Ovary (tissue), 7 donors: ENCODE measurements at regions not wholly inside any gene's neighbourhood (a gene's known extent, or its start where the extent isn't known, plus 50 kb on each side); places are given as distances from the start of the nearest gene placed in this dataset.

ENCODE experiments used
- DNase-seq, 5 donors: peaks; one replicate each; pipeline ENCODE4 v3.0.0-alpha.2; 2019 to 2020
- H3K27ac ChIP-seq, 2 donors: fragments of 200-600 bp; one replicate each; pipeline versions ENCODE4 v1.5.1 to v1.8.0; 2019 to 2022
- H3K27me3 ChIP-seq: fragments of 200-600 bp; one replicate; pipeline ENCODE4 v1.8.0; 2022
- H3K36me3 ChIP-seq: fragments of 200-600 bp; sonication (generic); one replicate; pipeline ENCODE4 v1.5.1; 2019
- H3K4me1 ChIP-seq: one replicate; pipeline ENCODE4 v1.8.1; 2013; ENCODE audit warnings: mild to moderate bottlenecking, moderate library complexity; ENCODE audit not compliant: insufficient read depth
- H3K4me3 ChIP-seq: fragments of 200-600 bp; sonication (generic); one replicate; pipeline ENCODE4 v1.5.1; 2017
- H3K9me3 ChIP-seq, 2 donors: fragments of 200-600 bp in 1 of 2; sonication (generic) in 1 of 2; one replicate each; pipeline versions ENCODE4 v1.5.1 to v1.8.1; 2013 to 2019; ENCODE audit warnings: mild to moderate bottlenecking in 1 of 2, moderate library complexity in 1 of 2
- EP300 ChIP-seq: sonication (generic); formaldehyde crosslinking; IDR thresholded peaks from one replicate; pipeline ENCODE4 v1.6.1; 2017; ENCODE audit warnings: antibody characterized with exemption
- POLR2A ChIP-seq: fragments of 450-650 bp; IDR thresholded peaks from one replicate; pipeline ENCODE4 v1.6.1; 2017; ENCODE audit warnings: antibody characterized with exemption, mild to moderate bottlenecking, moderate library complexity
- WGBS, 3 donors: extraction: QIAGEN DNeasy Blood & Tissue Kit in 1 of 3; methylation state at CpG; one replicate each; pipeline versions ENCODE4 v1.1.5 to v1.1.7; 2013 to 2017; 5-methylcytosine and 5-hydroxymethylcytosine counted together
- intact Hi-C, 4 donors: fragments of 100-400 bp; cut with DNase I; formaldehyde crosslinking; loops; one replicate each; pipeline versions ENCODE4 v1.11.0 to v1.15.1; 2022 to 2023
- TF ChIP-seq, protein P1 (sequence below), 3 donors: fragments of 450-650 bp in 2 of 3; fragments of 200-600 bp in 1 of 3; IDR thresholded peaks; one replicate each; pipeline versions ENCODE4 v1.5.1 to v1.8.0; 2016 to 2022; ENCODE audit warnings: antibody characterized with exemption in 3 of 3, mild to moderate bottlenecking in 1 of 3
- donor health status: DM: no; HTN: no; CAD: no; lungs with moderate emphysema.
- donor health status: DM: no; HTN: no; CAD: no.
- donor health status: Bipolar disorder and iron deficiency.
- donor health status: DM: no; HTN: no; CAD: no.
- donor health status: DM: yes; HTN: yes; CAD: no.

- intact Hi-C loops: no loop called here
- no peak overlapping the region for H3K27ac ChIP-seq
- no peaks in the 10 kb centered on the region for H3K27me3 ChIP-seq
- H3K9me3 ChIP-seq: no peaks in the 10 kb centered on the region
- 87 to 90% (median 90%) methylated on average over 3 of the region's 3 CpGs for WGBS, 3 donors
- H3K4me1 ChIP-seq: no peaks in the 10 kb centered on the region
- DNase-seq: no peak
- no peak overlapping the region for H3K4me3 ChIP-seq
- TF ChIP-seq, protein P1, sequence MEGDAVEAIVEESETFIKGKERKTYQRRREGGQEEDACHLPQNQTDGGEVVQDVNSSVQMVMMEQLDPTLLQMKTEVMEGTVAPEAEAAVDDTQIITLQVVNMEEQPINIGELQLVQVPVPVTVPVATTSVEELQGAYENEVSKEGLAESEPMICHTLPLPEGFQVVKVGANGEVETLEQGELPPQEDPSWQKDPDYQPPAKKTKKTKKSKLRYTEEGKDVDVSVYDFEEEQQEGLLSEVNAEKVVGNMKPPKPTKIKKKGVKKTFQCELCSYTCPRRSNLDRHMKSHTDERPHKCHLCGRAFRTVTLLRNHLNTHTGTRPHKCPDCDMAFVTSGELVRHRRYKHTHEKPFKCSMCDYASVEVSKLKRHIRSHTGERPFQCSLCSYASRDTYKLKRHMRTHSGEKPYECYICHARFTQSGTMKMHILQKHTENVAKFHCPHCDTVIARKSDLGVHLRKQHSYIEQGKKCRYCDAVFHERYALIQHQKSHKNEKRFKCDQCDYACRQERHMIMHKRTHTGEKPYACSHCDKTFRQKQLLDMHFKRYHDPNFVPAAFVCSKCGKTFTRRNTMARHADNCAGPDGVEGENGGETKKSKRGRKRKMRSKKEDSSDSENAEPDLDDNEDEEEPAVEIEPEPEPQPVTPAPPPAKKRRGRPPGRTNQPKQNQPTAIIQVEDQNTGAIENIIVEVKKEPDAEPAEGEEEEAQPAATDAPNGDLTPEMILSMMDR (IDR thresholded peaks at IDR 0.05): no peak
- TF ChIP-seq EP300: no peak
- no peaks in the 10 kb centered on the region for H3K36me3 ChIP-seq
Measured at GRCh38 chr5:117098094-117098493, 523.5 kb upstream of the SEMA6A start.

DNA sequence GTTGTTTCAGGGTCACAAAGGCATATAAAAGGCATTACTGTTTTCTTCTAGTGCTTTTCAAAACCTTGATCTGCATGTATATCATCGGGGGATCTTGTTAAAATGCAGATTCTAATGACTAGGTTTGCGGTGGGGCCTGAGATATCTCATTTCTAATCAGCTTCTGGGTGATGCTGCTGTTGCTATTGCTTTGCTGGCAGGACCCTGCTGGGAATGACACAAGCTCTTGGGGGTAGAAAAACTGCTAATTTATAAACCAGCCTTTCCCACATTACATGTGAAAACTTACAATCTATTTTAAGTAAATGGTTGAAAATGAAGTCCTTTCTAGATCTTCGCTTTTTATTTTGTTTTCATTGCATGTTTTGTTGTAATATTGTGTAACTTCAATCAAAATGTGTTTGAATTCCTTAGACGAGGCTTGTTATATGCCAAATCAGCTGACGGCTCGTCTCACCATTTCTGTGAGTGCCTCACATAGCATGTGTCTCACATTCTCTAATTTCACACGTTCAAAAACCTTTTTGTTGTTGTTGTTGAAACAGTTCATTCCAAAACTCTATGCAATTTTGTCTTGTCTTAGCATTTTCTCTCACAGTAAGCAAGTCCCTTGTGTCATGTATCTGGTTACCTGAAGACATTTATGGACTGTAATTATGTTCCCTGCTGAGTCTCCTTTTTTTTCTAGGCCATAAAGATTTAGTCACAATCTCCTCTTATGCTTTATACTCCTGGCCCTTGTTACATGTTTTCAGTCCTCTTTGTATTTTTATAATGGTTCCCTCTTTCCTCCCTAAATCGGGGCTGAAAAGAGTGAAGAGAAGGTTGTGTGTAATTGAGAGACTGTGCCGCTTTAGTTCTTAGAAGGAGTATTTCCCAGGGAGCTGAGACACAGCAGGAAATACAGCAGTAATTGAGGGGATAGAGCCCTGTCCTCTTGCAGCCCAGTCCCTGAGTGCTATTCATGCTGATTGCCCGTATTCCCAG, 521.0 kb upstream of the SEMA6A start:
- no peaks in the 10 kb centered on the region for H3K27me3 ChIP-seq
- no peak for DNase-seq
- no peak overlapping the region for H3K27ac ChIP-seq
- H3K36me3 ChIP-seq: no peaks in the 10 kb centered on the region
- no peaks in the 10 kb centered on the region for H3K4me1 ChIP-seq
- TF ChIP-seq EP300 (no peak), POLR2A (no peak)
- TF ChIP-seq, protein P1 (IDR thresholded peaks at IDR 0.05): no peak
- intact Hi-C loops: no loop called here
- no peak overlapping the region for H3K4me3 ChIP-seq
- 67 to 82% (median 74%) methylated on average over 10 of the region's 10 CpGs for WGBS, 3 donors
- no peaks in the 10 kb centered on the region for H3K9me3 ChIP-seq

- 95 to 99% (median 96%) methylated on average over 17 of the region's 17 CpGs for WGBS, 3 donors
- TF ChIP-seq, protein P1 (IDR thresholded peaks at IDR 0.05): no peak
- no peak for TF ChIP-seq POLR2A
- TF ChIP-seq EP300: no peak
- Histone ChIP-seq H3K9me3 (no peaks in the 10 kb centered on the region), H3K27me3 (no peaks in the 10 kb centered on the region), H3K4me3 (no peak overlapping the region), H3K27ac (no peak overlapping the region), H3K36me3 (no peaks in the 10 kb centered on the region), H3K4me1 (no peaks in the 10 kb centered on the region)
- intact Hi-C loops: no loop called here
- no peak for DNase-seq
Measured at GRCh38 chr5:117094114-117094815, 519.6 kb upstream of the SEMA6A start.

DNA sequence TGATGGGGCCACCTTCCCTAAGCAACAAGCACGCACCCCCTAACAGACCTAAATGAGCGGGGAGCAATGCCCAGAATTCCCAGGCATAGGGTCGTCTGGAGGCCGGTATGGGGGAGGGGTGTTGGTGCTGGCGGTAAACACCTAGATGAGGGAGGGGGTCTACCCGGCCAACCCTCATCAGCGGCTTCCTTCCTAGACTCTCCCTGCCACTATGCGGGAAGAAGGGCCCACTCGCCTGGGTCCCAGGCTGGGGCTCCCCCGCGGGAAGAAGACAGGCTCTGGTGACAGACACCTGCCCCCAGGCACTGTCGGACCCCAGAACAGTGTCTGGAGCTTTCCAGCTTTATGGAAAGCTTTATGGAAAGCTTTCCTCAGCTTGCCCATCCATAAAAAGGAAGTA, 519.0 kb upstream of the SEMA6A start:
- Histone ChIP-seq H3K27me3 (no peaks in the 10 kb centered on the region), H3K27ac (no peak overlapping the region), H3K9me3 (no peaks in the 10 kb centered on the region), H3K4me1 (no peaks in the 10 kb centered on the region), H3K36me3 (no peaks in the 10 kb centered on the region), H3K4me3 (no peak overlapping the region)
- TF ChIP-seq, protein P1 (IDR thresholded peaks at IDR 0.05): no peak
- no peak for TF ChIP-seq EP300
- TF ChIP-seq POLR2A: no peak
- intact Hi-C loops: no loop called here
- no peak for DNase-seq
- 90 to 93% (median 93%) methylated on average over 12 of the region's 12 CpGs for WGBS, 3 donors
